ENCODE measurements at regions not wholly inside any gene's neighbourhood (a gene's known extent, or its start where the extent isn't known, plus 50 kb on each side); places are given as distances from the start of the nearest gene placed in this dataset.

GRCh38 chr12:65655074-65655493, 169.2 kb upstream of the HMGA2 start:
- TF ChIP-seq CTCF (conservative IDR thresholded peaks at IDR 0.05) (no peak), ZFX (IDR thresholded peaks at IDR 0.05) (no peak)

Data from C4-2B (cell line).